Cerebellar nuclear complex (tissue), 1 donor: ENCODE measurements at regions not wholly inside any gene's neighbourhood (a gene's known extent, or its start where the extent isn't known, plus 50 kb on each side); places are given as distances from the start of the nearest gene placed in this dataset.

Experiments used
- DNase-seq, 2 experiments: peaks; one replicate each; lab custom pipeline; 2025; lab: John Stamatoyannopoulos, UW

GRCh38 chr2:236718207-236718992 lies 148.8 kb downstream of the ACKR3 start:
- DNase-seq, result no peak

GRCh38 chr2:236719192-236719635 lies 149.6 kb downstream of the ACKR3 start:
- no peak for DNase-seq

GRCh38 chr2:236720974-236721540 lies 151.4 kb downstream of the ACKR3 start:
- no peak for DNase-seq

- no peak for DNase-seq
Observed at GRCh38 chr2:236724200-236724599, 154.6 kb downstream of the ACKR3 start.

GRCh38 chr2:236726701-236727450 lies 157.3 kb downstream of the ACKR3 start:
- DNase-seq, result no peak

- DNase-seq, result no peak
Observed at GRCh38 chr2:236728916-236729670, 159.5 kb downstream of the ACKR3 start.

- DNase-seq, result no peak
Observed at GRCh38 chr2:236730393-236730792, 160.8 kb downstream of the ACKR3 start.

- peak in 1 of 2 experiments; percentile 46 for DNase-seq
Observed at GRCh38 chr2:236731767-236732580, 162.3 kb downstream of the ACKR3 start.

- no peak for DNase-seq
Observed at GRCh38 chr2:236733156-236733555, 163.5 kb downstream of the ACKR3 start.

- no peak for DNase-seq
Observed at GRCh38 chr2:236735825-236736238, 166.2 kb downstream of the ACKR3 start.

- no peak for DNase-seq
Observed at GRCh38 chr2:236738030-236738429, 168.4 kb downstream of the ACKR3 start.

GRCh38 chr2:236738896-236739295 lies 169.3 kb downstream of the ACKR3 start:
- no peak for DNase-seq

GRCh38 chr2:236739663-236740062 lies 170.0 kb downstream of the ACKR3 start:
- DNase-seq, result no peak

GRCh38 chr2:236740506-236740905 lies 170.9 kb downstream of the ACKR3 start:
- no peak for DNase-seq

- DNase-seq, result no peak
Observed at GRCh38 chr2:236743039-236743920, 173.7 kb downstream of the ACKR3 start.

GRCh38 chr2:236743921-236744280 lies 174.3 kb downstream of the ACKR3 start:
- DNase-seq, result no peak

- DNase-seq, result no peak
Observed at GRCh38 chr2:236744281-236744705, 174.7 kb downstream of the ACKR3 start.

- DNase-seq, result no peak
Observed at GRCh38 chr2:236744716-236745115, 175.1 kb downstream of the ACKR3 start.

GRCh38 chr2:236745420-236746210 lies 176.0 kb downstream of the ACKR3 start:
- DNase-seq, result no peak
